Fibroblast of lung (primary cell): ENCODE measurements at regions not wholly inside any gene's neighbourhood (a gene's known extent, or its start where the extent isn't known, plus 50 kb on each side); places are given as distances from the start of the nearest gene placed in this dataset.
A peak's percentile ranks its signal among the peaks of the same experiment; 100 is the strongest.

ENCODE experiments used
- DNase-seq, 2 donors: peaks; one replicate each; pipeline versions ENCODE4 v3.0.0 to v3.0.0-alpha.2; 2010; ENCODE audit warnings: low read depth in 2 of 2
- H2AFZ ChIP-seq: 2 replicates; pipeline ENCODE4 v1.5.1; 2012; ENCODE audit warnings: low read length, control low read depth, inconsistent platforms
- H3K27ac ChIP-seq: 2 replicates; pipeline ENCODE4 v1.5.1; 2011; ENCODE audit warnings: low read length, control low read depth; ENCODE audit not compliant: insufficient read depth
- H3K27me3 ChIP-seq: 2 replicates; pipeline ENCODE4 v1.5.1; 2011; ENCODE audit warnings: mild to moderate bottlenecking, low read length; ENCODE audit not compliant: control insufficient read depth, insufficient read depth
- H3K36me3 ChIP-seq: 2 replicates; pipeline ENCODE4 v1.5.1; 2011; ENCODE audit warnings: low read length; ENCODE audit not compliant: control insufficient read depth, insufficient read depth
- H3K4me1 ChIP-seq: 2 replicates; pipeline ENCODE4 v1.5.1; 2011; ENCODE audit warnings: low read length; ENCODE audit not compliant: control insufficient read depth, insufficient read depth; ENCODE audit errors: extremely low read depth
- H3K4me2 ChIP-seq: 2 replicates; pipeline ENCODE4 v1.5.1; 2011; ENCODE audit warnings: low read length, control low read depth; ENCODE audit not compliant: insufficient read depth; ENCODE audit errors: extremely low read depth
- H3K4me3 ChIP-seq, 4 experiments: fragments of 200-600 bp in 1 of 4; sonication (generic) in 1 of 4; replicated peaks in 1 of 4; 2 replicates each; pipeline ENCODE4 v1.5.1; 2011 to 2016; ENCODE audit warnings: low read length in 4 of 4, low read depth in 3 of 4, mild to moderate bottlenecking in 3 of 4, control low read depth in 2 of 4, inconsistent platforms in 1 of 4, mixed read lengths in 1 of 4; ENCODE audit not compliant: insufficient read depth in 1 of 4; ENCODE audit errors: control extremely low read depth in 1 of 4
- H3K79me2 ChIP-seq: 2 replicates; pipeline ENCODE4 v1.5.1; 2012; ENCODE audit warnings: mild to moderate bottlenecking, low read length, inconsistent platforms; ENCODE audit not compliant: control insufficient read depth, insufficient read depth
- H3K9ac ChIP-seq: 2 replicates; pipeline ENCODE4 v1.5.1; 2011; ENCODE audit warnings: mild to moderate bottlenecking, low read length, control low read depth; ENCODE audit not compliant: insufficient read depth
- H3K9me3 ChIP-seq: 2 replicates; pipeline ENCODE4 v1.5.1; 2012; ENCODE audit warnings: low read depth, low read length; ENCODE audit not compliant: control insufficient read depth, insufficient read depth
- H4K20me1 ChIP-seq: 2 replicates; pipeline ENCODE4 v1.5.1; 2011; ENCODE audit warnings: low read length; ENCODE audit not compliant: control insufficient read depth, insufficient read depth; ENCODE audit errors: extremely low read depth
- CTCF ChIP-seq, 2 donors: IDR thresholded peaks in 1 of 2; conservative IDR thresholded peaks in 1 of 2; 1 replicate in 1 of 2; 2 replicates in 1 of 2; pipeline ENCODE4 v1.5.1; 2011 to 2012; ENCODE audit warnings: low read length in 2 of 2, control low read depth in 1 of 2, inconsistent platforms in 1 of 2, low read depth in 1 of 2, mild to moderate bottlenecking in 1 of 2
- EZH2 ChIP-seq: IDR thresholded peaks from 2 replicates; pipeline ENCODE4 v1.5.1; 2012; ENCODE audit warnings: low read length, control low read depth, mild to moderate bottlenecking; ENCODE audit errors: missing control alignments

- no peaks in the 10 kb centered on the region for H3K4me1 ChIP-seq
- H3K79me2 ChIP-seq, result no peaks in the 10 kb centered on the region
- H3K9ac ChIP-seq, result no peak overlapping the region
- no peaks in the 10 kb centered on the region for H3K9me3 ChIP-seq
- H3K27ac ChIP-seq, result no peak overlapping the region
- no peak overlapping the region for H3K4me3 ChIP-seq
- no peak overlapping the region for H3K4me2 ChIP-seq
- no peak for DNase-seq
- TF ChIP-seq EZH2 (no peak), CTCF (conservative IDR thresholded peaks at IDR 0.05 in 1 of 2, IDR thresholded peaks at IDR 0.05 in 1 of 2; ENCODE audit: low read depth in 1 of 2, low read length in 2 of 2) (no peak)
- H4K20me1 ChIP-seq, result no peaks in the 10 kb centered on the region
- H3K27me3 ChIP-seq, result no peaks in the 10 kb centered on the region
- no peaks in the 10 kb centered on the region for H3K36me3 ChIP-seq
- no peak overlapping the region for H2AFZ ChIP-seq
These were observed 449.1 kb upstream of the RGS6 start for GRCh38 chr14:71483154-71483553.

- Histone ChIP-seq H3K9me3 (no peaks in the 10 kb centered on the region), H3K4me3 (no peak overlapping the region), H3K4me2 (no peak overlapping the region), H3K27me3 (no peaks in the 10 kb centered on the region), H3K36me3 (no peaks in the 10 kb centered on the region), H4K20me1 (no peaks in the 10 kb centered on the region), H2AFZ (no peak overlapping the region), H3K27ac (no peak overlapping the region), H3K4me1 (no peaks in the 10 kb centered on the region), H3K9ac (no peak overlapping the region), H3K79me2 (no peaks in the 10 kb centered on the region)
- TF ChIP-seq CTCF (conservative IDR thresholded peaks at IDR 0.05 in 1 of 2, IDR thresholded peaks at IDR 0.05 in 1 of 2; ENCODE audit: low read depth in 1 of 2, low read length in 2 of 2), result no peak
- no peak for TF ChIP-seq EZH2
- DNase-seq, result no peak
These were observed 446.4 kb upstream of the RGS6 start for GRCh38 chr14:71485833-71486232.

- Histone ChIP-seq H3K36me3 (no peaks in the 10 kb centered on the region), H2AFZ (no peak overlapping the region), H3K4me1 (no peaks in the 10 kb centered on the region), H3K79me2 (no peaks in the 10 kb centered on the region), H3K9ac (no peak overlapping the region), H3K27me3 (no peaks in the 10 kb centered on the region), H4K20me1 (no peaks in the 10 kb centered on the region), H3K27ac (no peak overlapping the region), H3K4me2 (no peak overlapping the region), H3K9me3 (no peaks in the 10 kb centered on the region), H3K4me3 (no peak overlapping the region)
- DNase-seq, result peak in 1 of 2 donors; percentile 44
- no peak for TF ChIP-seq CTCF (conservative IDR thresholded peaks at IDR 0.05 in 1 of 2, IDR thresholded peaks at IDR 0.05 in 1 of 2; ENCODE audit: low read depth in 1 of 2, low read length in 2 of 2)
- no peak for TF ChIP-seq EZH2
These were observed 445.9 kb upstream of the RGS6 start for GRCh38 chr14:71486279-71486678.
